Occipital lobe (tissue), 1 donor: ENCODE measurements at regions not wholly inside any gene's neighbourhood (a gene's known extent, or its start where the extent isn't known, plus 50 kb on each side); places are given as distances from the start of the nearest gene placed in this dataset.
"Not testable (repeated sequence)": the region's sequence is repeated elsewhere in the genome, so short reads cannot be mapped to it uniquely, and the experiment has no call there.

ENCODE experiments used
- DNase-seq: peaks from one replicate; lab custom pipeline; 2025; lab: John Stamatoyannopoulos, UW

- no peak for DNase-seq
These were observed 1283.7 kb downstream of the PCDH9 start for GRCh38 chr13:65946387-65946786.

- no peak for DNase-seq
These were observed 1286.4 kb downstream of the PCDH9 start for GRCh38 chr13:65943708-65944107.

- DNase-seq = no peak
These were observed 1287.1 kb downstream of the PCDH9 start for GRCh38 chr13:65943024-65943423.

- DNase-seq = no peak
These were observed 1289.4 kb downstream of the PCDH9 start for GRCh38 chr13:65940720-65941119.

DNA sequence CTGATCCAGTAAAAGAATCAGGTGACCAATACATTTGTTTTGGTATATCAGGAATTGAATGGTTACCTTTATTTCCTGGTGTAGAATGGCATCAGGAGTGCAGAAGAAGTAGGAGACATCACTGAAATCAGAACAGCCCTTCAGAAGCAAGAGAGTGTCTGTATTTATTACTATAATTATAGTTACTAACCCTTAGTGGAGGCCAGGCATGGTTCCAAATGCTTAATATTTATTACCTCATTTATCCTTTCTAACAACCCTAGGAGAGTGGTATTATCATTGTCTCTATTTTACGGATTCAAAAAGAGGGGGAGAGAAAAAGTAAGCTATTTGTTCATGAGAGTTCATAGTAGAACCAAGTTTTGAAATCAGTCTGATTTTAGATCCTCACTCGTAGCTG is 1292.9 kb downstream of the PCDH9 start:
- DNase-seq = no peak

- DNase-seq = no peak
These were observed 1293.9 kb downstream of the PCDH9 start for GRCh38 chr13:65936249-65936648.

DNA sequence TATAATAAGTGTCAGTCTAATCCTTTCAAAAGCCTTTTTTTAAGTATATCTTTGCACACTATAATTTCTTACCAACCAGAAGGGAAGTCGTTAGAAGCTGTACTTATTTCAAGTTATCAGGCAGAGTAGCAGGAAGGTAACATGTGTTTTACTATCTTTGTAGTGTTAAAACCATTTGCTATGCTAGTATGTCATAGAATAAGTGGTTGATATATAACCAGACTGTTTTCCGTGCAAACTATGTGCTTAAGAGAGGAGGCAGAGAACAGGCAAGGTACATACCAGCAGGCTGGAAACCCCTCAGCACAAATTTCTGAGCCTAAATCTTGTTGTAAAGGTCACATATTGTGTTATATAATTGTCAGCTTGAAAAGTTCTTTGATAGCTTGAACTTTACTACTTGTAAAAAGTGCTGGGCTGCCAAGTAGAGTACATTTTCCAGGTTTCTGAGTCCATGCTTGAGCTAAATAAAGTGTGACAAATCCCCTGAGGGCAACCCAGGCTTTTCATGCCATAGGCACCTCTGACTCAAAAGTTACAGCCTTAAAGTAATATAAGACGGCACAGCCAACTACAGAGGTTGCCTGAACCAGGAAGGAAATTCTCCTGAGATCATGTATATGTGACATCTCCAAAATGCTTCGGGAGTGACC is 1297.4 kb downstream of the PCDH9 start:
- DNase-seq = no peak

- no peak for DNase-seq
These were observed 1298.1 kb downstream of the PCDH9 start for GRCh38 chr13:65932013-65932412.

GRCh38 chr13:65929436-65929835 is 1300.7 kb downstream of the PCDH9 start:
- no peak for DNase-seq

- DNase-seq = no peak
These were observed 1303.4 kb downstream of the PCDH9 start for GRCh38 chr13:65926750-65927171.

- not testable (repeated sequence) for DNase-seq
These were observed 1307.3 kb downstream of the PCDH9 start for GRCh38 chr13:65922846-65923245.

DNA sequence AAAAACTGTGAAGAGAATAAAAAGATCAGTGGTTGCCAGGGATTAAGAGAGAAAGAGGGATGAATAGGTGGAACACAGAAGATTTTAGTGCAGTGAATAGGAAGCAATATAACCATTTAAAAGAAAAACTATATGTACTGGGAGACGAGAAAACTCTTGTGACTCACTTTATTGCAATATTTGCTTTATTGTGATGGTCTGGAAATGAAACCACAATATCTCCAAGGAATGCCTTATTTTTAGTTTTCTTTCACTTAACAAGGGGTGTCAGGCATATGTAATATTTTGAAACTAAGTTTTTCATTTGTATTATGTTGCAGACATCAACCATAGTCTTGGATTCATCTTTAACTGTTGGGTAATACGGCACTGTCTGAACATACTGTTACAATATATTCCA is 1308.2 kb downstream of the PCDH9 start:
- DNase-seq = no peak

DNA sequence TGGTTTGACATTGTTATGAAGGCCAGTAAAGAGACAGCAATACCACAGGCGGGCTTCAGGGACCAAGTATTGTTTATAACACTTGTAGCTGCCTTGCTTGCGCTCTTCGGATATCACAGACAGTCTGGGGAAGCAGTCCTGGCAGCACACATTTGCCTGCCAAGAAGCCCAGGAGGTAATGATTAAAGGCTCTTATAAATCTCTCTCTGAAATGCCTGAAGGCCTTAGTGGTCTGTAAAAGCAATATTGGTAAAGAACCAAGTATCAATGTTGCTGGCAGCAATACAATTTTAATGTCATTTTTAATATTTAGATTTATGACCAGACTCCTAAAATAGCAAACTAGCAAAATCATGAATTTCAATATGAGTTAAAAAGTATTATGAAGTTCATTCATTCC is 1312.4 kb downstream of the PCDH9 start:
- no peak for DNase-seq

DNA sequence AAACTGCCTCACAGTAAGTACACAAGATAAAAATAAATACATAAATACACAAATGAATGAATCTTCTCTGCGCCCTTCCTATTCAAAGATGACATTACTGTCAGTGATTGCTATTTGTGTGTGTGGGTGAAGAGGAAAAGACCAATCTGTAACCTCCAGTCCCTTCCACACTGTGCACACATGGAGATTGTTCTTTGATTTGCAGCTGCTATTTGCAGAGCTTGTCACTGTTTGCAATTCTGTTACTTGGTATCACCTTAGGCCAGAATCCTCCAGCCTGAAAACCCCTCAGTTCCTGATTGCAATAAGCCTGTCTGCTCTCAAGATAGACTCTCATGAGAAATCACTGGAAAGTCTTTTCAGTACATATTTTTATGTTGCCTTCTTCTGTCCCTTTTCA is 1314.9 kb downstream of the PCDH9 start:
- DNase-seq = no peak

GRCh38 chr13:65914716-65915115 is 1315.4 kb downstream of the PCDH9 start:
- no peak for DNase-seq

GRCh38 chr13:65913173-65913572 is 1317.0 kb downstream of the PCDH9 start:
- DNase-seq = no peak

- no peak for DNase-seq
These were observed 1317.6 kb downstream of the PCDH9 start for GRCh38 chr13:65912516-65912915.

- DNase-seq = no peak
These were observed 1318.5 kb downstream of the PCDH9 start for GRCh38 chr13:65911546-65912193.

DNA sequence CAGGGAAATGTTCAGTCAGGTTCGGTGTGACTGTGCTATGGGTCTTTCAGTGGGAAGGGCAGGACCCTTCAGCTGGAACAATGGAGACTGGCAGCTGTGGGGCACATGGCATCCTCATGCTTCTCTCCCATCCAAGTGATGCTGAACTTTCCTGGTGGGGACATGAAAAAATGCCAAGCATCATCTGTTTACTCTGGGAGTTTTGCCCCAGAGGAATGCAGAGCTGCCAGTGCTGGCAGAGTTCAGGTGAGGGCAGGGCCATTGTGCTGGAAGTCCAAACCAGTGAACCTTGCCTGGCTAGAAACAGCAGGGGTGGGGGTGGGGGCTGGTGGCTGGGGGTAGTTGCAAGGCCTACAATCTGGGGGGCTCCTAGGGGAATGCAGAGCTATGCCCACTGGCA is 1320.6 kb downstream of the PCDH9 start:
- DNase-seq = no peak

DNA sequence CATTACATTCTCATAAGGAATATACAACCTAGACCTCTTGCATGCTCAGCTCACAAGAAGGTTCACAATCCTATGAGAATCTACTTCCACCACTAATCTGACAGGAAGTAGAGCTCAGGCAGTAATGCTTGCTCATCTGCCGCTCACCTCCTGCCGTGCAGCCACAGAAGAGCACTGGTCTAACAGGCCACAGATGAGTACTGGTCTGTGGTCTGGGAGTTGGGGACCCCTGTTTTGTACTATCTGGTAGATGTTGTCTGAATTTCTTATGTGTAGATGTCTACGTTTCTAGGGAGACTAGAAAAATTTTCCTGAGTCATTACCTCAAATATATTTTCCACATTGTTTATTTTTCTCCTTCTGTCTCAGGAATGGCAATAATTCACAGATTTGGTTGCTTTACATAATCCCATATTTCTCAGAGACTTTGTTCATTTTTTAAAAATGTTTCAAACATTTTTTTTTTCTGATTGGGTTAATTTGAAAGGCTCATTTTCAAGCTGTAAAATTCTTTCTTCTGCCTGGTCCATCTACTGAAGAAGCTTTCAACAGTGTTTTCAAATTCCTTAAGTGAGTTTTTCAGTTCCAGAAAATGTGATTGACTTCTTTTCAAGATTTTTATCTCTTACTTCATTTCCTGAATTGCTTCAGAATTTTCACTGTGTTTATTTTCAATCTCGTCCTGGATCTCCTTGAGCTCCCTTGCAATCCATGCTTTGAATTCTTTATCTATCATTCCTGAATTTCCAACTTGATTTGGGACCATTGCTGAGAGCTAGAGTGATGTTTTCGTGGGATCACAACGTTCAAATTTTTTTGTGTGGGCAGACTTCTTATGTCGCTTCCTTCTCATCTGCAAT is 1322.2 kb downstream of the PCDH9 start:
- no peak for DNase-seq

GRCh38 chr13:65901723-65902122 is 1328.4 kb downstream of the PCDH9 start:
- DNase-seq = no peak

DNA sequence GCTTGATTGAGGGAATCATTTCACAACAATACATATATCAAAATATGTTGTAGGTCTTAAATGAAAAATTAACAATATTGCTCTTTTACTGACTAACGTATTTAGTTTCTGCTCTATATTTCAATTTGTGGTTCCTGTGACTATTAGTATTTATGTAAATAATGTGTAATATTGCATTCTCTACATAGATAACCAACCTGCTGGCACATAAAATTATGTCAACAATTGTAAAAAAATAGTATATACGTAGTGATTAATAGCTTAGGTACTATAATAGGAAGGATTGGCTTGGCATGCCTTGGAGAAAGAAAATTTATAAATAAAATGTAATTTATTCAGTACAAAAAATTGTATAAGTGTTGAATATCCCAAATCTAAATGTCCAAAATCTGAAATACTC is 1336.1 kb downstream of the PCDH9 start:
- no peak for DNase-seq

DNA sequence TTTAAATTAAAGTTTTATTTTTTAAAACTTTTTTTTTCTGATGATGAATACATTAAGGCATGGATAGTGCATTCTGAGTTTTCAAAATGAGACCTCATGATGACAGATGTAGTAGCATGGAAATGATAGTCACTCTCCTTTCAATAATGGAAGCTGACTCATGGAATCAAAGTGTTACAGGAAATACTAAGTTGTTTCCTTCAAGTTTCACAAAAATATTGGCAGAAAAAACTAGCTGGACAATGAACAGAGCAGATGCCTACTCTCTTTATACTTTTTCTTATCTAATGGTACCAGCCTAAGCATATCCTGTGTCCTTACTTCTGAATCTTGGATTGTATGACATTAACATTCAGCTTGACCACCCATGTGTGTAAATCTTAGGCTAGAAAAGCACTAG is 1337.3 kb downstream of the PCDH9 start:
- no peak for DNase-seq
